ENCODE measurements at regions not wholly inside any gene's neighbourhood (a gene's known extent, or its start where the extent isn't known, plus 50 kb on each side); places are given as distances from the start of the nearest gene placed in this dataset.

DNA sequence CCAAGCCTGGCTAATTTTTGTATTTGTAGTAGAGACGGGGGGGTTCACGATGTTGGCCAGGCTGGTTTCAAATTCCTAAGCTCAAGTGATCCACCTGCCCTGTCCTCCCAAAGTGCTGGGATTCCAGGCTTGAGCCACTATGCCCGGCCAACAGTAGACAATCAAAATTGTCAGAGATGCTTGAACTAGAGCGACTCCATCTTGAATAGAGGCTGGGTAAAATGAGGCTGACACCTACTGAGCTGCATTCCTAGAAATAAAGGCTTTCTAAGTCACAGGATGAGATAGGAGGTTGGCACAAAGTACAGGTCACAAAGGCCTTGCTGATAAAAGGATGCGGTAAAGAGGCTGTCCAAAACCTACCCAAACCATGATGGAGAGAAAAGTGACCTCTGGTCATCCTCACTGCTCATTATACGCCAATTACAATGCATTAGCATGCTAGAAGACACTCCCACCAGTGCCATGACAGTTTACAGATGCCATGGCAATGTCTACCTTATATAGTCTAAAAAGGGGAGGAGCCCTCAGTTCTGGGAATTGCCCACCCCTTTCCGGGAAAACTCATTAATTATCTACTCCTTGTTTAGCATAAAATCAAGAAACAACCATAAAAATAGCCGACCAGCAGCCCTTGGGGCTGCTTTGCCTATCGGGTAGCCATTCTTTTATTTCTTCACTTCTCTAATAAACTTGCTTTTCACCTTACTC is 134.5 kb downstream of the BAMBI start:
- H3K36me3 Mint-ChIP-seq = no peaks in the 10 kb centered on the region
- ATAC-seq (replicated peaks) (no peak), DNase-seq (no peak)
- no peaks in the 10 kb centered on the region for H3K4me1 Mint-ChIP-seq
- no peak overlapping the region for H3K27ac Mint-ChIP-seq
- no peak overlapping the region for H3K4me3 Mint-ChIP-seq
- peaks cover 16 to 27% of the 10 kb centered on the region in 2 donors for H3K27me3 Mint-ChIP-seq
- peaks cover 0 to 3% of the 10 kb centered on the region in 2 donors for H3K9me3 Mint-ChIP-seq

- Mint-ChIP-seq H3K9me3 (peaks cover 0 to 3% of the 10 kb centered on the region in 2 donors), H3K27me3 (peaks cover 12 to 18% of the 10 kb centered on the region in 2 donors), H3K4me1 (no peaks in the 10 kb centered on the region), H3K27ac (no peak overlapping the region), H3K4me3 (no peak overlapping the region), H3K36me3 (no peaks in the 10 kb centered on the region)
- DNase-seq = no peak
- no peak for ATAC-seq (replicated peaks)
These were observed 135.4 kb downstream of the BAMBI start for GRCh38 chr10:28812384-28813372.

DNA sequence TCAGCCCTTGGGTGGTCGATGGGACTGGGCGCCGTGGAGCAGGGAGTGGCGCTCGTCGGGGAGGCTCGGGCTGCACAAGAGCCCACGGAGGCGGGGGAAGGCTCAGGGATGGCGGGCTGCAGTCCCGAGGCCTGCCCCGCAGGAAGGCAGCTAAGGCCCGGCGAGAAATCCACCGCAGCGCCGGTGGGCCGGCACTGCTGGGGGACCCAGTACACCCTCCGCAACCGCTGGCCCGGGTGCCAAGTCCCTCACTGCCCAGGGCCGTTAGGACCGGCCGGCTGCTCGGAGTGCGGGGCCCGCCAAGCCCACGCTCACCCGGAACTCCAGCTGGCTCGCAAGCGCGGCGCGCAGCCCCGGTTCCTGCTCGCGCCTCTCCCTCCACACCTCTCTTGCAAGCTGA is 138.4 kb downstream of the BAMBI start:
- Mint-ChIP-seq H3K27ac (no peak overlapping the region), H3K9me3 (peaks cover 0 to 3% of the 10 kb centered on the region in 2 donors), H3K4me3 (no peak overlapping the region), H3K27me3 (peaks cover 5 to 7% of the 10 kb centered on the region in 2 donors), H3K4me1 (no peaks in the 10 kb centered on the region), H3K36me3 (no peaks in the 10 kb centered on the region)
- DNase-seq = no peak
- no peak for ATAC-seq (replicated peaks)

- Mint-ChIP-seq H3K27me3 (peaks cover 5 to 11% of the 10 kb centered on the region in 2 donors), H3K4me1 (no peaks in the 10 kb centered on the region), H3K4me3 (no peak overlapping the region), H3K27ac (no peak overlapping the region), H3K9me3 (peaks cover 0 to 2% of the 10 kb centered on the region in 2 donors), H3K36me3 (no peaks in the 10 kb centered on the region)
- no peak for ATAC-seq (replicated peaks)
- DNase-seq = no peak
These were observed 145.6 kb downstream of the BAMBI start for GRCh38 chr10:28822719-28823464.

- Mint-ChIP-seq H3K27me3 (peaks cover 5 to 10% of the 10 kb centered on the region in 2 donors), H3K9me3 (peaks cover 0 to 2% of the 10 kb centered on the region in 2 donors), H3K4me3 (no peak overlapping the region), H3K36me3 (no peaks in the 10 kb centered on the region), H3K27ac (no peak overlapping the region), H3K4me1 (no peaks in the 10 kb centered on the region)
- DNase-seq (no peak), ATAC-seq (replicated peaks) (no peak)
These were observed 146.3 kb downstream of the BAMBI start for GRCh38 chr10:28823501-28824075.

DNA sequence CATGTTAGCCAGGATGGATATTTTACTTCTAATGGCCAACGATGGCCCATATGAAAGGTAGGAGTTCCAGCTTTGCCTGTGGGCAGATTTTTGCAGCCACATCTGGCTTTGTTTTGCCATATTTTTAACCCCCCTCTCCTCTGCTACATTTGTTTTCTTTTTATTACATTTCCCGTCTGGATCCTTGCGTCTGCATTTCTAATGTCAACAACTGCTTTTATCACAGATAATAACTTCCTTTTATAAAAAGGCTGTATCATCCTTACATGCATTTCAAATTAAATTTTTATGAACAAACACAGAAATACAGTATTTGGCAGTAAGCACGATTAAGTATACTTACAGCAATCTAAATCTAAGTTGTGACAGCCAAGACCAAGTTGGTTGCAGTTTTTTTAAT is 156.0 kb downstream of the BAMBI start:
- Mint-ChIP-seq H3K27me3 (peaks cover 0 to 7% of the 10 kb centered on the region in 2 donors), H3K9me3 (peaks cover 0 to 4% of the 10 kb centered on the region in 2 donors), H3K4me3 (no peak overlapping the region), H3K36me3 (no peaks in the 10 kb centered on the region), H3K4me1 (no peaks in the 10 kb centered on the region), H3K27ac (no peak overlapping the region)
- ATAC-seq (replicated peaks) (no peak), DNase-seq (no peak)

DNA sequence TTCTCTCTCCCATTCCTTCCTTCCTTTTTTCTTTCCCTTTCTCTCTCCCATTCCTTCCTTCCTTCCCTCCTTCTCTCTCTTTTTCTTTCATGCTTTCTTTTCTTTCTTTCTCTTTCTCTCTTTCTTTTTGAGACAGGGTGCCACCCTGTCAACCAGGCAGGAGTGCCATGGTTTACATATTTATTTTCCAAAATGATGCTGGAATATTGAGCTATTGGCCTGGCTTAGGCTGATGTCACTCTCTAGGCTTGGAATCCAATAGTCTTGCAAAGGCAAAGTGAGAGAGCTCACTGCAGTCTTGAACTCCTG is 159.1 kb downstream of the BAMBI start:
- peaks cover 0 to 7% of the 10 kb centered on the region in 2 donors for H3K27me3 Mint-ChIP-seq
- H3K36me3 Mint-ChIP-seq = no peaks in the 10 kb centered on the region
- no peak for ATAC-seq (replicated peaks)
- H3K4me1 Mint-ChIP-seq = no peaks in the 10 kb centered on the region
- no peak overlapping the region for H3K4me3 Mint-ChIP-seq
- DNase-seq = no peak
- no peak overlapping the region for H3K27ac Mint-ChIP-seq
- peaks cover 0 to 6% of the 10 kb centered on the region in 2 donors for H3K9me3 Mint-ChIP-seq

GRCh38 chr10:28837613-28838390 is 160.5 kb downstream of the BAMBI start:
- Mint-ChIP-seq H3K27me3 (peaks cover 0 to 7% of the 10 kb centered on the region in 2 donors), H3K4me3 (no peak overlapping the region), H3K36me3 (no peaks in the 10 kb centered on the region), H3K9me3 (peaks cover 0 to 4% of the 10 kb centered on the region in 2 donors), H3K4me1 (no peaks in the 10 kb centered on the region), H3K27ac (no peak overlapping the region)
- ATAC-seq (replicated peaks) = no peak
- DNase-seq = no peak

GRCh38 chr10:28838908-28839307 is 161.6 kb downstream of the BAMBI start:
- H3K27me3 Mint-ChIP-seq = peaks cover 0 to 7% of the 10 kb centered on the region in 2 donors
- H3K27ac Mint-ChIP-seq = no peak overlapping the region
- ATAC-seq (replicated peaks) = no peak
- H3K9me3 Mint-ChIP-seq = peaks cover 0 to 4% of the 10 kb centered on the region in 2 donors
- no peaks in the 10 kb centered on the region for H3K36me3 Mint-ChIP-seq
- DNase-seq = no peak
- H3K4me1 Mint-ChIP-seq = no peaks in the 10 kb centered on the region
- H3K4me3 Mint-ChIP-seq = no peak overlapping the region

DNA sequence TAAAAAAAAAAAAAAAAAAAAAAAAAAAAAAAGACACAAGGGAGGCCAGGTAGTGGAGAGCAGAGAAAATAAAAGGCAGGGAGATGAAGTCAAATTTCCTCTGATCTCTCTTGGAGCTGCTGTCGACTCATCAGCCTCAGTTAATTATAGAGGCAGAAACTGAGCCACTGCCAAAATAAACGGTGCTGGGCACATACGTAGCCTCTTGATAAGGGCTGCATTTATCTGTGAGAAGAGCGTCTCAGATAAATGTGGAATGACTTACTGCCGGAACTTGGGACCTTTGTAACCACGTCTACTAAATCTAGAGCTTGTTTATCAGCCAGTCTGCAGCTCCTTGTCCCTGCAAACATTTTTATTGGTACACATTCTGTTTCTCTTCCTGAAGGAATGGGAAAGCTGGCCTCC is 162.3 kb downstream of the BAMBI start:
- peaks cover 0 to 4% of the 10 kb centered on the region in 2 donors for H3K9me3 Mint-ChIP-seq
- H3K27me3 Mint-ChIP-seq = peaks cover 0 to 7% of the 10 kb centered on the region in 2 donors
- no peaks in the 10 kb centered on the region for H3K4me1 Mint-ChIP-seq
- no peak for DNase-seq
- no peaks in the 10 kb centered on the region for H3K36me3 Mint-ChIP-seq
- H3K4me3 Mint-ChIP-seq = no peak overlapping the region
- ATAC-seq (replicated peaks) = no peak
- no peak overlapping the region for H3K27ac Mint-ChIP-seq

DNA sequence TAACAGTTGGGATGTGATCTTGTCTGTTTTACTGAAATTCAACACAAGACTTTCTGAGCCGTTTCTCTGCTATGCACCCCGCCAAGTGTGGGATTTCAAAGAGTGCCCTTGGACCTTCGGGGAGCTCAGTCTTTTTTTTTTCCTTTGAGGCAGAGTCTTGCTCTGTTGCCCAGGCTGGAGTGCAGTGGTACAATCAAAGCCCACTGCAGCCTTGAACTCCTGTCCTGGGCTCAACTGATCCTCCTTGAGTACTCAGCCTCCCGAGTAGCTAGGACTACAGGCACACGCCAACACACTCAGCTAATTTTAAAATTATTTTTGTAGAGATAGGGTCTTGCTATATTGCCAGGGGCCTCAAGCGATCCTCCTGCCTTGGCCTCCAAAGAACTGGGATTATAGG is 162.9 kb downstream of the BAMBI start:
- Mint-ChIP-seq H3K36me3 (no peaks in the 10 kb centered on the region), H3K27ac (no peak overlapping the region), H3K4me1 (no peaks in the 10 kb centered on the region), H3K9me3 (peaks cover 0 to 4% of the 10 kb centered on the region in 2 donors), H3K4me3 (no peak overlapping the region), H3K27me3 (peaks cover 0 to 7% of the 10 kb centered on the region in 2 donors)
- DNase-seq (no peak), ATAC-seq (replicated peaks) (no peak)

GRCh38 chr10:28840971-28841370 is 163.7 kb downstream of the BAMBI start:
- DNase-seq (no peak), ATAC-seq (replicated peaks) (no peak)
- no peak overlapping the region for H3K4me3 Mint-ChIP-seq
- H3K36me3 Mint-ChIP-seq = no peaks in the 10 kb centered on the region
- no peak overlapping the region for H3K27ac Mint-ChIP-seq
- peaks cover 0 to 7% of the 10 kb centered on the region in 2 donors for H3K27me3 Mint-ChIP-seq
- no peaks in the 10 kb centered on the region for H3K4me1 Mint-ChIP-seq
- peaks cover 0 to 4% of the 10 kb centered on the region in 2 donors for H3K9me3 Mint-ChIP-seq

- Mint-ChIP-seq H3K36me3 (no peaks in the 10 kb centered on the region), H3K4me1 (no peaks in the 10 kb centered on the region), H3K4me3 (no peak overlapping the region), H3K27me3 (peaks cover 0 to 7% of the 10 kb centered on the region in 2 donors), H3K27ac (no peak overlapping the region), H3K9me3 (peaks cover 0 to 3% of the 10 kb centered on the region in 2 donors)
- ATAC-seq (replicated peaks) (no peak), DNase-seq (no peak)
These were observed 164.3 kb downstream of the BAMBI start for GRCh38 chr10:28841625-28842024.
